ENCODE measurements at regions not wholly inside any gene's neighbourhood (a gene's known extent, or its start where the extent isn't known, plus 50 kb on each side); places are given as distances from the start of the nearest gene placed in this dataset.

DNA sequence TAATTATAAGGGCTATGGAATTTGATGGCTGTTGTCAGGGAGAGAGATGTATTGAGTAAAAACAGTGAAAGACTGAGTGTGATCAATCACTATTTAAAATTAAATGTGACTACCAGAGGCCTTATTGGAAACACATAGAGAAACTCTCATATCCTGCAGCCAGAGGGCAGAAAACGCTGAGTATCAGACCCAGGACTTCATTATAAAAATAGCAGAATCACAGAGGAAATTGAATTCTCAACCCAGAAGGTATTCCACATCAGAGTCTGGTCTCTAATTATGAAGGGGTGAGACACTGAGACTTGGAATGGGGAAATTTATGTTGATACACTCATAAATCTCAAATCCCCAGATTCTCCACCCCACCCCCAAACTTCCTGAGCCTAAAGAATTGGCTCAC is 69.5 kb upstream of the IL6 start:
- no peak for DNase-seq

DNA sequence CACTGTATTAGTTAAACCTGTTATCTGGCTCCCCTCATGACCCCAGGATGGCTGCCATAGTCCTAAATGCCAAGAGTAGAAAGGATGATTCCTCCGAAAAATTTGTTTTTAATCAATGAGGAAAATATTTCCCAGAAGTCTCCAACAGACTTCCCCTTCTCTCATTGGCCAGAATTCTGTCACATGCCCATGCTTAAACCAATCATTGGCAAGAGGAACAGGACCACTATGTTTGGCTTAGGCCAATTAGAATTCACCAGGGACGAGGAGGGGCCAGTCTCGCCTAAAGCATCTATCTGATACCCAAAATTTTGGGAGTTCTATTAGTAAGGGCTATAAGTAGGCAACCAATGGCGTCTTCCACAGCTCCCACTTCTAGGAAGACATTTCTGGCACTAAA is 71.2 kb upstream of the IL6 start:
- no peak for DNase-seq

DNA sequence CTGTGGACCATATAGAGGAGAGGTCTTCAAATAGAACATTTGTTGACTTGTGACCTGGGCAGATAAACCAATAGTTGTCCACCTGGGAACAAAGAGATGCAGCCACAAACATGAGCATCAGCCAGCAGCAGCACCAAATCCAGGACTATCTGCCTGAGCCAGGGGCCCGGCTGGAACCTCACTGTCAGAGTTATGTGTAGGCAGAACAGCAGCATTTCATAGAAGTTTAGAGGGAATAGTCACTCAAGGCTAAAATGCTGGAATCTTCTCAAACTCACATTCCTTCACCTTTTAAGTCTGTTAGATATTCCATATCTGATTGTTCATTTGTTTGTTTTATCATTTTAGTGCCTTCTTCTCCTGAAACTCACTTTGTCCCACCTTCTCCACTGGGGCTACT is 72.2 kb upstream of the IL6 start:
- no peak for DNase-seq

DNA sequence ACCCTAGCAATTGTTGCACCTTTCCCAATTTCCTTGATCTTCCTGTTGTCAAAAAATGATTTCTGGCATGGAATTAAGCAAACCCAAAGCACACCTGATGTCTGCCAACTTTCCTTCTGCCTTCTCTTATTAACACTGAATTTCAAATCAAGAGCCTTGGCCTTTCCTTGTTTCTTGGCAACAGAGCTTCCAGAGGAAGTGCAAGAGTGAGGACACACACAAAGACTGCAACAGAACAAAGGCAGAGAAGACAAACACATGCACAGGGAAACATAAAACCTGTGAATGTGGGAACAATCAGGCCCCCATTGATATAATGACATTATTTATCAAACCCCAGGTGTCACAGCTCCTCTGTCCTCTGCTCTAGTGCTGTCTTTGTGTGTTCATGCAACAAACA is 73.0 kb upstream of the IL6 start:
- DNase-seq, result no peak

DNA sequence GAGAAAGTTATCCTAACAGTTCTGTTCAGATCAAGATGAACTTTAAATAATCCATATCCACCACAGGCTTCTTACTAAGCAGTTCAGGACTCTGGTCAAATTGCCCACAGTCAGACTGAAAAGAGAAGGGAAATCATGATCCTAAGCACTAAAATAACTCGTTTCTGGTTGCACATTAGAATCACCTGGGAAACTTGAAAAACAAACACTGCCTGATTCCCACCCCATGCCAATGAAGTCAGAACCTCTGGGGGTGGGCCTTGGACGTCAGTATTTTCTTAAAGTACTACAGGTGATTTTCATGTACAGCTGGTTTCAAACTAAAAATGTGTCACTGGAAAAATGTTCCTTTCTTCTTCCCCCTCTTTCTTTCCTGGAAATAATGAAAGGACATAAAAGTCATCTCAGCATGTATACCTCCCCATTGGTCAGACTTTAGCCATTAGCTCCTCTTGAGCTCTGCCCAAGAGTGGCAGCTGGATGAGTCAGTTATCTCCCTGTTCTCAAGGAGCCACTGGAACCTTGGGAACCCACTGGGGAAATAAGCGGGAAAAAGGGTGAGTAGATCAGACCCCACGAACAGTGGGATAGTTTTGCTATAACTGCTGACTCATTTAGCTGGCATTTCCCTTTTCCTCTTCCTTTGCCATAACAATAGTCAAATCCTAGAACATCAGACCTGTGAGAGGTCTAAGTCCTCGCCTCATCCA is 75.3 kb upstream of the IL6 start:
- no peak for DNase-seq

DNA sequence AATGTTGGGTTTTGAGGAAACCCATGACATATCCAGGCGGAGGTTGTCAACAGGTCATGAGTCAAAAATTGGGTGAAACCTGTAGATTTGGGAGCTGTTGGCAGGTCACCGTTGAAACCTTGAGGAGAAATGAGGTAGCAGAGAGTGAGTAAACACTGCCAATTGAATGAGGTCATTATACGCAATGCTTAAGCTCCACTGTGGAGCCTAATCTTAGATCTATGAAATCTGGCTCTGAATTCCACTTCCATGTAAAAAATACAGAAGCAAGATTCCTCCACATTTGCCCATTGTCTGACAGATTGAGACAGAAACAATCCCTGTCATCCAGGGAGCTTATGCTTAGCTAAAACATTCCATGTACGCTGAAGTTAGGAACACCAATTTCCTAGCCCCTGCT is 76.0 kb upstream of the IL6 start:
- no peak for DNase-seq

DNA sequence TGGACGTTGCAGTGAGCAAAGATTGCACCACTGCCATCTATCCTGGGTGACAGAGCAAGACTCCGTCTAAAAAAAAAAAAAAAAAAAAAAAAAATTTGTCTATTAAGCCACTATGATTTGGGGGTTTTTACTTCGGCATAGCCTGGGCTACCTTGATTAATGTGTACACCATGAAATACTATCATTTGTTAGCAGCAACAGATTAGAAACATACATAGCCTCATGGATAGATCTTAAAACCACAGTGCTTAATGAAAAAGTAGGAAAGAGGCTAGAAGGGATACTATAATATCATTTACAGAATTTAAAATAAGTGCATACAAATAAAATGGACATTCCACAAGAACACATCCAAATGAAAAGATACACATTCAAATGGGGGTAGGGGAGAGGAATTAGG is 77.3 kb upstream of the IL6 start:
- DNase-seq, result no peak

DNA sequence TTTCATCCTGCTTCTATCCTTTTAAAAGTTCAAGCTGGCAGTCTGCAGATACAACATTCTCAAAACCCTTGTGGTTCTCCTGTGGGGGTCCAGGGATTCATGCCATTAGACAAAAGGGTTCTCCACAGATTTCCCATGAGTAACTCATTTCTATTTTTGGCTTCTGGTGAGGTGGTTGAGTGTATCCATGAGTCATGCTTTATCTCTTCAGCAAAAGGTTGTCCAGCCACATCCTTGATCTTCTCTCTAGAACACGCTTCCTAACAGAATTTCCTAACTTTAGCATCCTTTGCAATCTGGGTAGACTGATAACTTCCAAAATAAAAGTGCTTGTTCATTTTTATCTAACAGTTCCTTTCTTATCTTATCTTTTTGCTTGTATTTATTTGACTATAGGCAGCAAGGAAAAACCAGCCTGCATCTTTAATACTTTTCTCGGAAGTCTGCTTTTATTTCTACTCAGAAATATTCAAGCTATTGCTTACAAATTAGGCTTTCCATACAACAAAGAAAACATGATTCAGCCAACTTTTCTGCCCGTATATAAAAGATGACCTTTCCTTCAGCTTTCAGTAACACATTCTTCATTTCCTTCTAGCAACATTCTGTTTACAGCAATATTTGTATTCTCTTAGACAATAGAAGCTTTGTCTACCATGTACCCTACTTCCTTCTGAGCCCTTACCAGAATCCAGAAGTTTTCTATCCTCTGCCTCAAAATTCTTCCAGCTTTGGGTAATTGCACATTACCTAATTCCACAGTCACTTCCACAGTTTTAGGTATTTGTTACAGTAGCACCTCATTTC is 79.3 kb upstream of the IL6 start:
- DNase-seq, result no peak

DNA sequence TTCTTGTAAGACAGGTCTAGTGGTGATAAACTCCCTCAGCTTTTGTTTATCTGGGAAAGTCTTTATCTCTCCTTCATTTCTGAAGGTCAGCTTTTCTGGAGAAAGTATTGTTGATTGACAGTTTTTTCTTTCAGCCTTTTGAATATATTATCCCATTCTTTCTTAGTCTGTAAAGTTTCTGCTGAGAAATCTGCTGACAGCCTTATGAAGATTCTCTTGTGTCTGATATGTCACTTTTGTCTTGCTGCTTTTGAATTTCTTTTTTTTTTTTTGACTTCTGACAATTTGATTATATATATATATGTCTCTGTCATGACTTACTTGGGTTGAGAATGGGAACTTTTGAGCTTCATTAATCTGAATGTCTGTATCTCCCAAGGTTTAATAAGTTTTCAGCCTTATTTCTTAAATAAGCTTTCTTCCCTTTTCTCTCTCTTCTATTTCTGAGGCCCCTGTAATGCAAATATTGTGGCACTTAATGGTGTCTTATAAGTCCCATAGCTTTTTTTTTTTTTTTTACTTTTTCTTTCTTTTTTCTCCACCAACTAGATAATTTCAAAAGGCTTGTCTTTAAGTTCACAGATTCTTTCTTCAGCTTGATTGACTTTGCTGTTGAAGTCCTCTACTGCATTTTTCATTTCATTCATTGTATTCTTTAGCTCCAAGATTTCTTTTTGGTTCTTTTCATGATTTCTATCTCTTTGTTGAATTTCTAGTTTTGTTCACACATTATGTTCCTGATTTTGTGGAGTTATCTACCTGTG is 81.4 kb upstream of the IL6 start:
- no peak for DNase-seq

DNA sequence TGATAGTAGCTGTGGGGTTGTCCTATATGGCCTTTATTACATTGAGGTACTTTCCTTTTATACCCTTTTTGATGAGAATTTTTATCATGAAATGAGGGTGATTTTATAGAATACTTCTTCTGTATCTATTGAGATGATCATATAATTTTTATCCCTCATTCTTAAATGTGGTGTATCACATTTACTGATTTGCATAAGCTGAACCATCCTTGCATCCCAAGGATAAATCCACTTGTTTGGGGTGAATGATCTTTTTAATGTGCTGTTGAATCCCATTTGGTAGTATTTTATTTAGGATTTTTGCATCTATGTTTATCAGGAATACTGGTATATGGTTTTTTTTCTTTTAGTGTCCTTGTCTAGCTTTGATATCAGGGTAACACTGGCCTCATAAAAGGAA is 84.5 kb upstream of the IL6 start:
- no peak for DNase-seq

DNA sequence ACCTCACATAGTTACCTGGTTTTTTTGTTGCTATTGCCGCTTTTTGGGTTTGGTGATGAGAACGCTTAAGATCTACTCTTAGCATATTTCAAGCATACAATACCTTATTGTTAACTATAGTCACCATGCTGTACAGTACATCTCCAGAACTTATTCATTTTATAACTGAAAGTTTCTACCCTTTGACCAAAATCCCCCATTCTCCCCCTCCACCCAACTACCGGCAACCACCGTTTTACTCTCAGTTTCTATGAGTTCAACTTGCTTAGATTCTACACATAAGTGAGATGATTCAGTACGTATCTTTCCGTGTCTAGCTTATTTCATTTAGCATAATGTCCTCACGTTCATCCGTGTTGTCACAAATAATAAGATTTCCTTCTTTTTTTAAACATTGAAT is 86.7 kb upstream of the IL6 start:
- DNase-seq, result no peak

DNA sequence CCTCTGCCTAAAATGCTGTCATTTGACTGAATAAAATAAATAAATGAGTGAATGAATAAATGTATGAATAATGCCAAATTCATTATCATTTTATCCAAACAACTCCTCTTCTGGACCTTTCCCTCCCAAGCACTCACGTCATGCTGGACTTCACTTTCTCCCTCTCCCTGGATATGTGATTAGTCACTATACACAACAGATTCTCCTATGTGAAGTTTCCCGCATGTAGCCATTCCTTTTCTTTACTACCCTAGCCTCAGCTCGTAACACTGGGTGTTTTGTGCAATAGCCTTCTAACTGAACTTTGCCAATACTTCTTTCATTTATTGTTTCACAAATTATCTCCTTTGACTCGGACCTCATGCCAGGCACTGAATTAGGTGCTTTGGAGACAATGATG is 87.6 kb upstream of the IL6 start:
- DNase-seq, result no peak

DNA sequence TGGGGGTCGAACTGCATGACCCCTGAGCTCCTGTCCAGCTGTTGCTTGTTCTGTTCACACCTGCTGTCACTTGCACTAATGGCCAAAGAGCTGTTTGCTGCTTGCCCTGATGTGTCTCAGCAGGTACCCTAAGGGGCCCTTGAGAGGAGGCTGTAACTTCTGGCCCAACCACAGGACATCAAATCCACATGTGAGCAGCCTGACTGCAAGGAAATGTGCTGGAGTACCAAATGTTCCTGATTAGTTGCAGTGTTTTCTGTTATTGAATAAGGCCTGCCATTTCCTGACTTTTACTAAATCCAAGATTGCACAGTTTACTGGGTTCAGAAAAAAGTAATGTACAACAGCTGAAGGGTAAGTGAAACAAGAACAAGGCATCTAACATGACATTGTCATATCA is 91.7 kb upstream of the IL6 start:
- no peak for DNase-seq

DNA sequence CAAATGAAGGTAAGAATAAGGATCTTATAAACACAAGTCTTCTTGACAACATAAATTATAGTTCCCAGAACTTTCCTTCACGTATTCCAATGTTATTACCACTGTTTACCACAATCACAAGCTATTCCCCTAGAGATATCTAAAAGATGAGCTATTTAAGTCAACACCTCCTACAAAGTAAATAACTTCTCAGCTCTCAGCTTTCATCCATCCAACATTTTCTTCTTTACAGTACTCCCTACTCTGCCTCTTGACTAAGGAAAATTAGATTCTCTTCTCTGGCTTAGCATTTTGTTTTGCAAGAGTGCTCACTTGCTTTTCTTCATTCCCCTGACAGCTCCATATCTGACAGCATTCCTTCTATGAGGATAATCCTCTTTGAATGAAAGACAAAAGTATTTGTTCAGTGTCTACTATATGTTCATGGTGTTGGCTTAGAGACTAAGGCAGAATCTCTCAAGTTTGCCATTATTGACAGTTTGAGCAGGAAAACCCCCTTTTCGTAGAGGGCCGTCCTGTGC is 93.0 kb upstream of the IL6 start:
- no peak for DNase-seq

DNA sequence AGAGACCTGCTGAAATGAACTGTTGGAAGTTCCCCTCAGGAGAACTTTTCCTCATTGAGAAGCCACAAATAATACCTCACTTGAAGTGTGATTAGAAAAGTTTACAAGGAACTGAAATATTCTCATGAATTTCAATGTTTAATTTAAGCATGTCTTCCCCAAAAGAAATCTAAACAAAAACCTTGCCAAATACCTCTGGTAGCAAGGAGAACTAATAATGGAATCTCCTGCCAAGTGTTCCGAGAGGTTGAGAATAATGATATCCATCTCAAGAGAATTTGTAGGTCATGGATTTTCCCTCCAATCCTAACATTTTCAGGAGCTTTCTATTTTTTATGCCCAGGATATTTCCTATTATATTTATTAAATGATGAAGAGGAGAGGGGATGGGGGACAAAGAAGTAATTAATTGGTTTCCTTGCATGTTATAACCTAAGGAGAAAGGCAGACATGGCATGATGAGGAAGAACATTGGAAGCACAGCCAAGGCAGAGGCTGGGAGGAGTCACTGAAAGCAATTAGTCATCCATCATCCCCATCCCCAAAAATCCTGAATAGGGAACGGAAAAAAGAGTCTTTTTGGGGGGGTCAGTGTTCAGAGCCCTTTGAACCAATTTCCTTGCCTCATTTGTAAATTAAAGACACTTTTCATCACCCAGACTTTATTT is 93.6 kb upstream of the IL6 start:
- DNase-seq, result no peak

DNA sequence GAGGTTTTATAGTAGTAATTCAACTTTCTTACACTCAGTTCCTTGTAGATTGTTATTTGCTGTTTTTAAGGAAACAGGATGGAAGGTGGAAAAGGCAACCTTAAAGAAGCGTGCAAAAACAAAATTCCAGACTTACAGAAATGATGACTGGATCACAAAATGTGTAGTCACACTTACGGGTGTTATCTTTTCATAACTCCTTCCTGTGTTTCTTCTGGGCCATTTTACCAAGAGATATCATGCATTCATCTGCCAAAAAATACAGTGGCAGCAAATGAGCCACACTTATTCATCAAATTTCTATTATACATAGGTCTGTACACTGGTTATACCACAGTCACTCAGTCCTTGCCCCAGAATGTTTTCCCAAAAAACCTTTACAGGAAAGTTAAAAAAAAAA is 94.3 kb upstream of the IL6 start:
- DNase-seq, result no peak

DNA sequence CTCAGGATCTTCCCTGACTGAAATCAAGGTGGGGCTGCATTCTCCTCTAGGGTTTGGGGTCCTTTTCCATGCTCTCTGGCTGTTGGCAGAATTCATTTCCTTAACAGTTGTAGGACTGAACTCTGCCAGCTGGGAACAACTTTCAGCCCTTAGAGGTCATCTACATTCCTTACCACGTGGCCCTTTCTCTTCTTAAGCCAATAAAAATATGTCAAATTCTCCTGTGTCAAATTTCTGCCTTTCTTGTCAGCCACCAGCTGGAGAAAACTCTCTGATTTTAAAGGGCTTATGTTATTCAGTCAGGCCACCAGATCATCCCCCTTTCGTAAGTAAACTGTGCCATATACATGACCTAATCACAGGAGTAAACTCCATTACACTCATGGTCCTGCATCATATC is 95.3 kb upstream of the IL6 start:
- DNase-seq, result no peak

DNA sequence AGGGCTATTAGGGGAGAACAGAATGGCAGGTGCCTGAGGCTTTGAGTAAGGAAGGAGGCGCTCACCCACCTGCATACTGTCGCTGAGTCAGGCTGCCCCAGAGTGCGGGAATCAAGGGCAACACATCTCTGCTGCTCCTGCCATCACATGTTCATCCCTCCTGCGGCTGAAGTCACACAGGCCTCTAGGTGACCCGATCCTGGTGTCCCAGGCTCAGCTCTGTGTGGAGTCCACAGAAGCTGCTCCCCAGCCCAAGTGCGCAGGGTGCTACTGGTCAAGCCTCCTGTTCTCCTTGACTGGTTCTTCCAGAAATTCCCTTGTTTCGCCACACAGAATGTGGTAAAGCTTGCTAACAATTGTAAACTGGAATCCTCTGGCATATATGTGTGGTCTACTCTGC is 96.9 kb upstream of the IL6 start:
- no peak for DNase-seq

DNA sequence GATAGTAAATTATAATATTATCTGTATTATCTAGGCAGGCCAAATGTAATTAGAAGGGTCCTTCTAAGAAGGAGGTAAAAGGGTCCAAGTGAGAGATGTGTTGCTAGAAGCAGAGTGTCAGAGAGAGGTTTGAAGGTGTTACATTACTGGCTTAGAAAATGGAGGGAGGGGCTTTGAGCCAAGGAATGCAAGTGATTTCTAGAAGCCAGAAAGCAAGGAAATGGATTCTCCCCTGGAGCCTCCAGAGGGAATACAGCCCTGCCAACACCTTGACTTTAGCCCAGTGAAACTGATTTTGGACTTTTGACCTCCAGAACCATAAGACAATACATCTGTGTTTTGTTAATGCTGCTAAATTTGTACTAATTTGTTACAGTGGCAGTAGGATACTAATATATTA is 97.9 kb upstream of the IL6 start:
- DNase-seq, result no peak

DNA sequence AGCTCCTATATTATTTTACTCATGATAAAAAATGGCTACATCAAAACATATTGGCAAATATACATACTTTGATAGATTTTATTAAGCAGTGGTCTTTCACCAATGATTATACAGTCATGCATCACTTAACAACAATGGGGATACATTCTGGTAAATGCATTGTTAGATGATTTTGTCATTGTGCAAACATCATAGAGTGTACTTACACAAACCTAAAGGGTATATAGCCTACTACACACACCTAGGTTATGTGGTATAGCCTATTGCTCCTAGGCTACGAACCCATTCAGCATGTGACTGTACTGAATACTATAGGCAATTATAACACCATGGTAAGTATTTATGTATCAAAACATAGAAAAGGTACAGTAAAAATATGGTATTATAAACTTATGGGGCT is 98.9 kb upstream of the IL6 start:
- no peak for DNase-seq

DNA sequence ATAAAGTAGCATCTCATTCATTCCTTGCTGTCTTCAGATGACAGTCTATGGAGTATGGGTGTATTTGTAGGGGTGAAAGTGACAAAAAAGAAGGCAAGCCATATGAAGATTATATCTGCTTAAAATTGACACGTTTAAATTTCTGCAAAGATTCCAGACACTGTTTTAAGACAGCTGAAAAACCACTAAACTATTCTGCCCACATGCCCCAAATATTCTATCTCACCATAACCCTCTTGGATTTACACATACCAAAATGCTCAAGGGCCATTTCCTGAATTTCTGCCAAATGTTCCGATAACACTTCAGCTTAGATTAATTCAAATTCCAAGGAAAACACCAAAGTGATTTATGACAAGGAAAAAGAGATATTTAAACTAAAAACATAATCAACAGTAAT is 99.9 kb upstream of the IL6 start:
- no peak for DNase-seq

DNA sequence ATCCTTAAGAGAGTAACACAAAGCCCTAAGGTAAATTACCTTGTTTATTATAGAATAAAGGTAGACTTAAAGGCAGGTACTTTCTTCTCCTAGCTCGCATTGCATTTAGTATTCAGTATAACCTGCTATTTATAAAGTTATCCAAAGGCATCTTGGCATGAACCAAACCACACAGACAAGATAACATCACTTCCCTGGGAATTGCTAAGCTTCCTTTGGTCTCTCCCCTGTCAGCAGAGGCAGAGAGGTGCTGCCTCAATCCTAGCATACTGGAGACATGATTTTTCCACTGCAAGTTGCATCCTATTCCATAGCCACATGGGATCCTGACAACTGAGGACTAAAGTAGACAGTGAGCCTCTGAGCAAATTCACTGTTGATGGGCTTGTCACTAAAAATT is 101.7 kb upstream of the IL6 start:
- no peak for DNase-seq

DNA sequence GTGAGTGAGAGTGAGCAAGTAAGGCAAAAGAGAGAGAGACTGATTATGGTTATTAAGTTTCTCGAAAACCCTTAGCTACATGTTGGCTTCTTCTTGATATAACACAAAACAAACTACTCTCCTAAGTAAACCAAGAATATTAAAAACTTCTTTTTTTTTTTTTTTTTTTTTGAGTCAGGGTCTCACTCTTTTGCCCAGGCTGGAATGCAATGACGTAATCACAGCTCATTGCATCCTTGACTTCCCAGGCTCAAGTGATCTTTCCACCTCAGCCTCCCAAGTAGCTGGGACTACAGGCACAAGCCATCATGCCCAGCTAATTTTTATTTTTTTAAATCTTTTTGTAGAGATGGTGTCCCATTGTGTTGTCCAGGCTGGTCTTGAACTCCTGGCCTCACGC is 102.2 kb upstream of the IL6 start:
- no peak for DNase-seq
